GM10266 (cell line): ENCODE measurements at regions not wholly inside any gene's neighbourhood (a gene's known extent, or its start where the extent isn't known, plus 50 kb on each side); places are given as distances from the start of the nearest gene placed in this dataset.
"Not testable (repeated sequence)": the region's sequence is repeated elsewhere in the genome, so short reads cannot be mapped to it uniquely, and the experiment has no call there.

ENCODE experiments used
- DNase-seq: peaks from one replicate; pipeline ENCODE4 v3.0.0; 2012; ENCODE audit errors: extremely low spot score
- CTCF ChIP-seq: IDR thresholded peaks from 2 replicates; pipeline ENCODE4 v1.5.1; 2012; ENCODE audit warnings: mild to moderate bottlenecking, low read depth; ENCODE audit not compliant: control insufficient read depth, insufficient read depth; ENCODE audit errors: missing control alignments

- DNase-seq, result no peak
- TF ChIP-seq CTCF, result no peak
Measured at GRCh38 chrY:7718126-7718525, 806.6 kb upstream of the AMELY start.

GRCh38 chrY:7714426-7714825 lies 802.9 kb upstream of the AMELY start:
- no peak for TF ChIP-seq CTCF

GRCh38 chrY:7713738-7714137 lies 802.2 kb upstream of the AMELY start:
- DNase-seq, result not testable (repeated sequence)

More at GRCh38 chrY:7714426-7714825, 802.9 kb upstream of the AMELY start:
- DNase-seq, result no peak

- DNase-seq, result no peak
- TF ChIP-seq CTCF, result no peak
Measured at GRCh38 chrY:7712289-7712688, 800.7 kb upstream of the AMELY start.

- no peak for DNase-seq
Measured at GRCh38 chrY:7703578-7704140, 792.1 kb upstream of the AMELY start.

GRCh38 chrY:7702481-7702880 lies 790.9 kb upstream of the AMELY start:
- no peak for TF ChIP-seq CTCF
- DNase-seq, result no peak

More at GRCh38 chrY:7703578-7704140, 792.1 kb upstream of the AMELY start:
- TF ChIP-seq CTCF, result no peak

- DNase-seq, result no peak
- no peak for TF ChIP-seq CTCF
Measured at GRCh38 chrY:7701676-7702075, 790.1 kb upstream of the AMELY start.

- no peak for TF ChIP-seq CTCF
- DNase-seq, result no peak
Measured at GRCh38 chrY:7697506-7697905, 786.0 kb upstream of the AMELY start.
